GM18520 (cell line): ENCODE measurements at regions not wholly inside any gene's neighbourhood (a gene's known extent, or its start where the extent isn't known, plus 50 kb on each side); places are given as distances from the start of the nearest gene placed in this dataset.

Experiments
- ATAC-seq: cut with Tn5 transposase; IDR thresholded peaks from one replicate; pipeline ENCODE4 v1.9.1; 2021; ENCODE audit not compliant: unreplicated experiment

DNA sequence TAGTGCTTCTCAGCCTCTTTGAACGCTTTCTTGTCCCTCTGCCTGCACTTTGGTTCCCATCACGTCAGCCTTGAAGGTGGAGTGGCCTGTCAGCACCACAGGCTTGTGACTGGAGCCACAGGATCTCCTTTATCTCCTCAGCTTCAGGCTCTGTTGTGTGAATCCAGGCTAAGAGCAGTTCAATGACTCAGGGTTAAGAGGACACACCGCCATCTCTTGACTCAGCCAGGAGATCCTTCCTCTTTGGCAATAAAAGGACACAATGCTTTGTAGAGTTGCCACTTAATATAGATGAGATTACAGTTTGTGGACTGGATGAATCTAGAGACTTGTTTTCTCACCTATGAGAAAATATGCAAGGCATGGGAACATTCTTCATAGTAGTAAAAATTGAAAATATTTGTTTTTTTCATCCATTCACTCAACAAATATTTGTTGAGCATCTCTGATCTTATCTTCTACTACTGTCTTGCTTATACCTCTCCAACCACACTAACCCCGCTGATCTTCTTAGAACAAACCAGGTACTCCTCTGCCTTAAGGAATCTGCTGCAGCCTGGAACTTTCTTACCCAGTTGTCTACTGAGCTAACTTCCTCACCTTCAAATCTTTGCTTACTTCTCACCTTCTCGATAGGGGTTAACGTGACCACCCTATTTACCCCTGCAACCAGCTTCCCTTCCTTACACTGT, 62.3 kb downstream of the UCHL1 start:
- ATAC-seq: no peak

DNA sequence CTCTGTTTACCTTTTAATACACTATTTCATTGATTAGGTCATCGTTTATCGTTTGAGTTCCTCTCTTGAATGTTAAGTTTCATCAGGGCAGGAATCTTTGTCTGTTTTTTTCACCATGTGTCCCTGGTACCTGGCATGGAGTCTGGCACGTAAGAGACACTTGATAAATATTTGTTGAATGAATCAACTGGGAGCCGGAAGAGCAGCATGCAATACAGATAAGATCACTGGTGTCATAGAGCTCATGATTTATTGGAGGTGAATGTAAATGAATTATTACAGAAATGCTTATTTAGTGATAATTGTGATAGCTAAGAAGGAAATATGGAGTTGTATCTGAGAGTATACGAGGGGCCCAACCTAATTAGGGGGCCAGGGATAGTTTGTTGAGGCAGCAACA, 62.8 kb downstream of the UCHL1 start:
- no peak for ATAC-seq

DNA sequence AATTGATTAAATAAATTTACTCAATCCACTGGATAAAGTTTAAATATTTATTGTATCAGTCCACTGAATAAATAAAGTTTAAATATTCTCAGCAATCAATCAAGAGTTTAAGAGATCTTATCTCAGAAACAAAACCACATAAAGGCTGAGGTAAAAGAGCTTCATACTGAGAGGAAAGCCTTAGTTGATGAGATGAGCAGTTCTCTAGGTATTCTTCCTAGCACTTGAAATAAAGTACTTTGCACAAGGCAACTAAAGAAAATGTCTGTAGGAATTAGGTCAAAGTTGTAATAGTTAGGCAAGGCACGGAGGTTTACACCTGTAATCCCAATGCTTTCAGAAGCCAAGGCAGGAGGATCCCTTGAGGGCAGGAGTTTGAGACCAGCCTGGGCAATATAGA, 63.5 kb downstream of the UCHL1 start:
- ATAC-seq: no peak

DNA sequence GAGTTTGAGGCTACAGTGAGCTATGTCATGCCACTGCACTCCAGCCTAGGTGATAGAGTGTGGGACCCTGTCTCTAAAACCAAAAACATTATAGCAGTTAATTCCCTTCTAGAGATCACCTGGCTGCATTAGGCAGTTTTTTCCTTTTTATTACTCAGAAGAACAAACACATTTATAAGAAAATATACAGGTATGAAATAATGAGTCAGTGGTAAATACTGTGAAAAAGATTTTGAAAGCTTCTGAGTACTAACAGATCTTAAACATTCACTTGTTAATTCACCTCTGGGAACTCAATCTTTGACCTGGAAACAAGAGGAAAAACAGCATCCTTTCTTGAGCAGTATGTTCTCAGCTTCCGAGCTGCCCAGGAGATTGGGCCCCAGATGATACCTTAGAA, 64.1 kb downstream of the UCHL1 start:
- ATAC-seq: no peak

DNA sequence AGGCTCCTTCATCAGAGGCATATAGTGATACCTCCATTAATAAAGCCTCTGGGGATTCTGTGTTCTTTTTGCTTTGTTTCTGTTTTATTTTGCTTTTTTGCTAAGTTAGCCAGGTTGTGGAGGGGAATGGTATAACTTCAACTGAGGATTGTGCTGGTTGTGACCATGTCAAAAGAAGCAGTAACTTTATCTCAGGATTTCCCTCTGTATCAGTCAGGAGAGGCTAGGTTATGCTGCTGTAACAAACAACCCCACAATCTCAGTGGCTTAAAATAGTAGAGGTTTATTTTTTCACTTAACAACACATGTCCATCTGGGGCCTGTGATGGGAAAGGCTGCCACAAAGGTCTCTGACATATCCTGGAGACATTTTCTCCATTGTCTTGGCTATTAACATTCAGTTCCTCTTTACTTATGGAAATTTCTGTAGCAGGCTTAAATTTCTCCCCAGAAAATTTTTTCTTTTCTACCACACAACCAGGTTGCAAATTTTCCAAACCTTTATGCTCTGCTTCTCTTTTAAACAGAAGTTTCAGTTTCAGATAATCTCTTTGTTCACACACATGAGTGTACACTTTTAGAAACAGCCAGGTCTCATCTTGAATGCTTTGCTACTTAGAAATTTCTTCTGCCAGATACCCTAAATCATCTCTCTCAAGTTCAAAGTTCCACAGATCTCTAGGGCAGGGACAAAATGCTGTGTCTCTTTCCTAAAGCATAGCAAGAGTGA, 64.7 kb downstream of the UCHL1 start:
- no peak for ATAC-seq

DNA sequence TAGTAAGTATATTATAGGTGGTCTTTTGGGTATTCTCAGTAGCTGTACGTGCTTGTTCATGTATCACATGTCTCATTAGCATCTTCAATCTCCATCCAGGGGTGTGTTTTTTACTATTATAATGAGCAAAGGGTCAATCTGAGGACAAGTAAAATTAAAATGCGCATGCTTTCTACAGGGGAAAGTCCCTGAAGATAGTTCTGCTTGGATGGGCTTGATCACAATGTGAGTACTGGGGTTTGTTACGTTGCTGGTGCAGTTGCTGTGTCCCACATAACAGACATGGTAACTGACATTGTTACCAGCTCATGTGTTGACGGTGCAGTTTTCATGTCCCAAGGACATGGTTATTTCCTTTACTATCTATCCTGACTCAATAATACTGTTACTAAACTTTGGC, 65.9 kb downstream of the UCHL1 start:
- ATAC-seq: no peak

DNA sequence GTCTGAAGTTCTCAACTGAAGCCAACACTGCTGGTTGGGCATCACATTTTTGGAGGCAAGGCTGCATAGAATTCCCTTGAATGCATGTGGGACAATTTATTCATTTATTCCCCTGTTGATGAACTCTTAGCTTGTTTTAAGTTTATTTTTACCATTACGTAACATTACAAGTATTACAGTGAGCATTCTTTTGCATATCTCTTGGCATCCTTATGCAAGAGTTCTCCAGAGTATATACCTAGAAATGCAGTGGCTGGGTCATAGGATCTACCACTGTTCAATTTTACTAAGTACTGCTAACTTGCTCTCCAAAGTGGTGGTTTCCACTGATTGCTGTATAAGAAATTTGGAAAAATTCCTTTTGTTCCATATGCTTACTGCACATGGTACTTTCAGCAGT, 66.5 kb downstream of the UCHL1 start:
- no peak for ATAC-seq

DNA sequence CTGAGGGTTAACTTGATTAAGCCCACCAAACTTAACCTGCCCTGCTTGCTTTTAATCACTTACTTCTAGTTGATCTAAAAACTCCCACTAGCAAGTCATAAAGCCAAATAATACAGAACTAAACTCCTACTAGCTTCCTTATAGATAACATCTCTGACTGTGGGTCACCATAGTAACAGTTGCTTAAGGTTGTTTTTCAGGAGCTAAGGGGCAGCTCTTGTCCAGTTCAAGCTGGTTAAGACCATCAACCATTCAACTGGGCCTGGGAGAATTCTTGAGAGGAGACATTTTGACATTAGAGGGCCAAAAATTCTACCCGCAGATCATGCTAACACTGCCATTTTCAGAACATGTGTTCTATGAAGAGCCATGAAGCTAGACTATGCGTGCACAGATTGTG, 67.0 kb downstream of the UCHL1 start:
- no peak for ATAC-seq

DNA sequence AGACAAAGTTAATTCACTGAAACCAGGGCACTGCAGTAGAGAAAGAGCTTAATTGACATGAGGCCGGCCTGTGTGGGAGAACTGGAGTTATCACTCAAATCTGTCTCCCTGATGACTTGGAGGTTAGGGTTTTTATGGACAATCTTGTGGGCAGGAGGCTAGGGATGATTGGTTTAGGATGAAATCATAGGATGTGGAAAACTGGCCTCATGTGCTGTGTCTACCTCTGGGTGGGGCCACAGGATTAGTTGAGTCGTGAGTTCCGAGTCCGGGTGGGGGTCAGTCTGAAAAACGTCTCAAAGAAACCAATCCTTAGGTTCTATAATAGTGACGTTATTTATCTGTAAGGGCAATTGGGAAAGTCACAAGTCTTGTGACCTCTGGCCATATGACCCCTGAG, 68.1 kb downstream of the UCHL1 start:
- no peak for ATAC-seq

DNA sequence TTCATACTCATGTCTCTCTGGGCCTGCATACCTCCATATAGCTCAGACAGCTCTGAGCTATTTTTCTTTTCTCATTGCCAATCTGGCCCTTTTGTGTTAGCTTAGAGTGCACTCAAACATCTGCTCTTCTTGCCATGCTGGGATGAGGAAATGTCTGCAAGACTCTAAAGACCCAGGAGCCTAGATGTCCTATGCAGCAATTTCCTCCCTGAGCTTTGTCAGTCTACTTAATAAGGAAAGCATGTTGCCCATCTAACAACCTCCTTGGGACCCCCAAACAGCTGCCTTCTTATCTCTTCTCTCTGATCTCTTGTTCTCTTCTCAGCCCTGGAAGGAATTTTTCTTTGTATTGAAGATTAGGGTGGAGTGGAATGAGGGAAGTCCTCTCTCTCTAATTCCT, 69.2 kb downstream of the UCHL1 start:
- no peak for ATAC-seq

DNA sequence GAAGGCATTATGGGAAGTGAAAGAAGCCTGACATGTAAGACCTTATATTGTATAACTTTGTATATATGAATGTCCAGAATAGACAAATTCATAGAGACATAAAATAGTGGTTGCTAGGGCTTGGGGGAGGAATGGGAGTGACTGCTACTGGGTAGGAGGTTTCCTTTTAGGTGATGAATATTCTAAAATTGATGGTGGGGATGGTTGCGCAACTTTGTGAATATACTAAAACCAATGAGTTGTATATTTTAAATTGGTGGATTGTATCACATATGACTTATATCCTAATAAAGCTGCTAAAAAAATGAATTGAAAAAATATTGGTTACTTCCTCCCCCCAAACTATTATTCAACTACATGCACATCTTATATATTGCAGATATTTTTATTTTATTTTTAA, 70.0 kb downstream of the UCHL1 start:
- no peak for ATAC-seq

DNA sequence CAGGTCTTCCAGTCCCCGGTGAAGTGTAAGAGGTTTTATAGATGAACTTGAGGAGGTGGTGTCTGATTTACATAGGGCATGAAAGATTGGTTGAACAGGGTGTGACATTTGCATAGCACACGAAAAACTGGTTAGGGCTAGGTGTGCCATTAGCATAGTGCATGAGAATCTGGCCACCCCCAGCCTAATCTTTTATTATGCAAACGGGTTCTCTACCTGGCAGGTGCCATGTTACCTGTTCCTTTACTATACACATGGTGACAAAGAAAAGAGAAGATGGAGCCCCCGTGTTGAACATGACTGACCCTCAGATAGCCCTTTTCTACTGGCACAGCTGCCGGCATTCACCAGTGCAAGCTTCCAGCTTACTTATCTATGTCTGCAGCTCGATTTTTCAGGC, 71.0 kb downstream of the UCHL1 start:
- no peak for ATAC-seq

DNA sequence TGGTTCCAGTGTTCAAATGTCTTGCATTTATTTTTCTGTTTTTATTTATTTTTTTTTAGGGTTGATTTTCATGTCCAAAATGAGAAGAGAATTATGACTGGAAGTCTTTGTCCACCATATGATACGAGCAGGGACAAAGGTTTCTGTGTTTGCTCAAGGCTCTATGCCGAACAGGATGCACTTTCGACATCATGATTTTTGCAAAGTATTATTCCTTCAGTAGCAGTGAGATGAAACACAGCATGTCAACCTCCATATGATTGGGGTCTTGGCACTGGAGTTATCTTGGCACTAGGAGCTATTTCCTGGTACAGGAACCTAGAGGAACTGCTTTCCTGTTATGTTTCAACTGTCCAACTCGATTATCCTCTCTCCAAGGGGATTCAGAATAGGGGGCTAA, 72.6 kb downstream of the UCHL1 start:
- no peak for ATAC-seq

DNA sequence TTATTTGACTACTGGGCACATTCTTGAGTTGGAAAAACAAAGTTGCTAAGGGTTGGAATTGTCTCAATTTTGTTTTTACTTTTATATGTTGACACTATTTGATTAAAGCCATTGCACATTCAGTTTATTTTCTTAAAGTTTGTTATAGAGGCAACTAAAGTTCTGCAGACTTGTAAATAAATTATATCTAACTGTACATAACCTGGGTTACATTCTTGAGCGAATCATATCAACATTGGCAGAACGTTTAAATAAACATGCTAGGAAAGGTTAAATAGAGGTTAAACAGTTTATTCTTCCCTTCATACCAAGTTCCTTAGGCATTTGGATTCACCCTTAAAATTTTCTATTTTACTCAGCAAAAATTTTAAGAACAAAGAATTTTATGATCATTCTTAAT, 74.5 kb downstream of the UCHL1 start:
- ATAC-seq: no peak

DNA sequence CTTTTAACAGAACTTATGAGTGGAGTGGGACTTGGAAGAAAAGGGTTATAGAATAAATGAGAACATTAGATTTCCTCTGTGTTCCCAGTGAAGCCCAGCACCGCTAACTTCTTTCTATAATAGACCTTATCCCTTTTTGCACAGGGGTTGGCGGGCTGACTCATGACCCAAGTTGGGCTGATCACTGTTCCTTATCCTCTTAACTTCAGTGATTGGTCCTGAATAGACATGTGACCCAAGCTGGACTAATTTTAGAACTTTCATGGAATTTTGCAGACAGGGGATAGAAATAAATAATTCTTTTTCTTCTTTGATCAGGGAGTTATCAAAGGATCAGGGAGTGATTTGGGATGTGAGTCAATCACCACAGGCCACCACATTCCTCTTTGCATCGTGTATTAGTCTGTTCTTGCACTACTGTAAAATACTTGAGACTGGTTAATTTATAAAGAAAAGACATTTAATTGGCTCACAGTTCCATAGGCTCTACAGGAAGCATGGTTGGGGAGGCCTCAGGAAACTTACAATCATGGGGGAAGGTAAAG, 75.9 kb downstream of the UCHL1 start:
- ATAC-seq: no peak

DNA sequence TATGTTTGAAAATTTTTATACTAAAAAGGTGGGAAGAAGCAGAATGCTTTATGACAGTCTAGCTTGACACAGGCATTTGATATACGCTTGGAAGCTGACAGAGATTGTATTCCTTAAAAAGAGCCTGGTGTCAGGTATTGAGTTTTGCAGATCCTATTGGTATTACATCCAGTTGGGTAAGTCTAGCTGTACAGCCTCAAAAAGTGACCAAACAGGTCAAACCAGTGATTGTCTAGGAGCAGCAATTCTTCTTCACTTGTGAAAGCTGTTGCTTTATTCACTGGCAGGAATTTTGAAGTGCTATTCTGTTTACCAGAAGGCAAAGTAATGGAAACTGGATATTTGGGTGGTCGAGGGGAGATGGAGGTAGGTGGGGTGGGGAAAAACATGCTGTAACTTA, 77.5 kb downstream of the UCHL1 start:
- no peak for ATAC-seq

DNA sequence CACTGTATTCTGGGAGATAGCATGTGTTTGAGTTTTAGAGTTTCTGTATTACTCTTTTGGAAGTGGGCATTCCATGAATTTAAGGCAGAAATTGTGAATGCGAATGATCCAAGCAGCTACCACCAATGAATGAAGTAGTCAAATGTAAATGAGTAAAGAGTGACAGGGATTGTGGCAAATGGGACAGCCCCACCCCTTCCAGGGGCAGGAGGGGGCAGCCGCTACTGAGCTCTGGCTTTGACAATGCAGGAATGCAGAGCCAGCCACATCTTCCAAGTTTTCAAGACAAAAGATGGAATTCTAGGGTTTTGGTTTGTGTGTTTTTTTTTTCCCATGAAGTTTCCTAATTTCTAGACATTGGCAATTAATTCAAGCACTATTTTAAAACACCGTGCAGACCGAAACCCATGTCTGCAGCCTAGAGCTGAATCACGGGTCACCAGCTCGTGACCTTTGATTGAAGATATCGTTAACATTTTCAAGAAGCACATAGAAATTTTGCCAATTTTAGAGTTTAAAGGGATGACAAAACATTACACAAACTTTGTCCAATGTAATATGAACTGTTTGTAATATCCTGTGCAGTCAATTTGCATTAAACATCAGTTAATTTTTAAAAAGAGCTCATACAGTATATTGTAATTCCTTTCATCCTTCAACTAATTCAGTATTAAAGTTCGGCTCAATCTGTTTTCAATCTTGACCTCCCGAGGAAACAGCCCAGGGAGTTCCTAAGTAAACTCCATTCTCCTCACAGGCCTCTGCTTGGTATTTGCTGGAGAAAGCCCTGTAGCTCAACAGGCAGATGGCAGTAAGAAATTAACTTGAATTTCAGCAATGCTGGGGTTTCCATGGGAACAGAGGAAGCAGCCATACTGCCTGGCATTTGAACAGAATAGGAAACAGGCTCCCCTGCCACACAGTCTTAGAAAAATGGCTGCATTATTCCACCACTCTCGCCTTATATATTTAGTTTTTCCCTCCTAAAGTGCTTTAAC, 83.4 kb downstream of the UCHL1 start:
- no peak for ATAC-seq

DNA sequence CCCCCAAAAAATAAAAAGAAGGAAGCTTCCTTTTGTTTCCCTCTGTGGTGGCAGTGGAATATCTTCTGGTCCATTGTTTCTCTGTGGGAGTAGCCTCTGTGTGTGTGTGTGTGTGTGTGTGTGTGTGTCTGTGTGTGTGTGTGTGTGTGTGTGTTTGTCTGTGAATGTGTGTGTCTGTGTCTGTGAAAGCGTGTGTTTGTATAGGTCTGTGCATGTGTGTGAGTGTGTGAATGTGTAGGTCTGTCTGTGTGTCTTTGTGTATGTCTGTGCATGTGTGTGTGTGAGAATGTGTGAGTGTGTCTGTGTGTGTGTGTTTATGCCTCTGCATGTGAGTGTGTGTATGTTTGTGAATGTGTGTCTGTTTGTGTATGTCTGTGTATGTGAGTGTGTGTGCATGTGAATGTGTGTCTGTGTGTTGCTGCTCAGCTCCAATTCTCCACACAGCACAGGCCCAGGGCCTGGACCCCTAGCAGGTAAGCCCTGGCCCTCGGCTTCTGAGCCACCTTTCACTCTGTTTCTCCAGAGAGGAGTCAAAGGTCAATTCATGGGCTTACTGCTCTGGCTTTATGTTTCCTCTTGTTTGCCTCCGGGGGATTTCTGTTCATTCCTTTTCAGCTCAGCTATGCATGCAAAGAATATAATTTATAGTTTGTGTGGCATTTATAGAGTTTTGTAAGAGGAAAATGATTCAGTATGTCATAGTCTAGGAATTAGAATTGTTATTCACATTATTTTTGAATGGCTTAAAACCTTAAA, 89.8 kb downstream of the UCHL1 start:
- no peak for ATAC-seq

DNA sequence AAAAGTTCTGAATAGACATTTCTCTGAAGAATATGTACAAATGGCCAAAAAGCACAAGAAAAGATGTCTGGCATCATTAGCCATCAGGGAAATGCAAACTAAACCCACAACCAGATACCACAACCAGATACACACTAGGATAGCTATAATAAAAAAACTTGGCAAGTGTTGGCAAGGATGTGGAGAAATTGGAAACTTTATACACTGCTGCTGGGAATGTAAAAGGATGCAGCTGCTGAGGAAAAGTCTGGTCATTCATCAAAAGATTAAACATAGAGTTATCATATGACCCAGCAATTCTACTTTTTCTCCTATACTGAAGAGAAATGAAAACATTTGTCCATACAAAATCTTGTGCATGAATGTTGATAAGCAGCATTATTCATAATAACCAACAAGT, 92.3 kb downstream of the UCHL1 start:
- no peak for ATAC-seq

DNA sequence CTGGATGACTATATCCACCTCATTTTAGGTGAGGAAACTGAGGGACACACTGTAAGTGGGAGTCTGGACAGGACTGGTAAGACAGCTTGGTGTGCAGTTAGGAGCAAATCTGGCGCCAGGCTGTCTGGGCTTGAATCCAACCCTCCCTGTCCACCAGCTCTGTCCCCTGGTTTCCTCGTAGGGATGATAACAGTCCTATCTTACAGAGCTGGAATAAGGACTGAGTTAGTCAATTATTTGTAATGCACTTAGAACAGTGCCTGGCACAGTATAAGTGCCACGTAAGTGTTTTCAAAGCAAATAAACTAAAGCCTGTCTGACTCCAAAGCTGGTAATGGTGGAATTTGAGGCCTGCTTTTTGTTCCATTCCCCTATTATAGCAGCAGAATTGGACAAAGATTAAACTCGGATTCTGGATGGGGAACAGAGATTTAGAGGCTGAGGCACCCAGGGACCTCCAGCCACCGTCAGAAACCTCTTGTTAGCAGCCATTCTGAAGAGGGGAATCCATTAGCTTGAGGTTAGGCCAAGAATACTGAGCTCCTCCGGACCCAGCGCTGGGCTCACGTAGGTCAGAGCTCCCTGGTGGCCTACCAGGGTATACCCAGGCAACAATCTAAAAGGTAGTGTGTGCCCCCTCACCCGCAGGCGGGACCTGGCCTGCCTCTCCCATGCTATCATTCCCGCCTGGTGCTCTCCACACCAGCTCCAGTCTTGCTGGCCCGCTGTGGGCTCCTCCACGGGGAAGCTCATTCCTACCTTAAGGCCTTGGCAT, 102.1 kb downstream of the UCHL1 start:
- ATAC-seq: no peak
